NCI-H1436 (cell line): ENCODE measurements at regions not wholly inside any gene's neighbourhood (a gene's known extent, or its start where the extent isn't known, plus 50 kb on each side); places are given as distances from the start of the nearest gene placed in this dataset.
"Not testable (repeated sequence)": the region's sequence is repeated elsewhere in the genome, so short reads cannot be mapped to it uniquely, and the experiment has no call there.

Experiments
- DNase-seq: peaks from one replicate; lab custom pipeline; 2025; lab: John Stamatoyannopoulos, UW

GRCh38 chr17:63019138-63019873 is 53.3 kb downstream of the TANC2 start:
- DNase-seq: no peak

- no peak for DNase-seq
These were observed 56.5 kb downstream of the TANC2 start for GRCh38 chr17:63022567-63022966.

- no peak for DNase-seq
These were observed 57.0 kb downstream of the TANC2 start for GRCh38 chr17:63023049-63023448.

- no peak for DNase-seq
These were observed 58.2 kb downstream of the TANC2 start for GRCh38 chr17:63024201-63024600.

- DNase-seq: no peak
These were observed 58.7 kb downstream of the TANC2 start for GRCh38 chr17:63024716-63025115.

GRCh38 chr17:63025637-63026036 is 59.6 kb downstream of the TANC2 start:
- DNase-seq: not testable (repeated sequence)

- DNase-seq: no peak
These were observed 63.5 kb downstream of the TANC2 start for GRCh38 chr17:63029541-63029940.

- no peak for DNase-seq
These were observed 66.1 kb downstream of the TANC2 start for GRCh38 chr17:63032142-63032541.

GRCh38 chr17:63033142-63033541 is 67.1 kb downstream of the TANC2 start:
- no peak for DNase-seq

- DNase-seq: no peak
These were observed 69.2 kb downstream of the TANC2 start for GRCh38 chr17:63035271-63035670.

GRCh38 chr17:63035695-63036094 is 69.7 kb downstream of the TANC2 start:
- DNase-seq: no peak

GRCh38 chr17:63039342-63039741 is 73.3 kb downstream of the TANC2 start:
- DNase-seq: no peak

- no peak for DNase-seq
These were observed 74.0 kb downstream of the TANC2 start for GRCh38 chr17:63039899-63040602.

GRCh38 chr17:63040816-63041215 is 74.8 kb downstream of the TANC2 start:
- no peak for DNase-seq

- no peak for DNase-seq
These were observed 75.2 kb downstream of the TANC2 start for GRCh38 chr17:63041251-63041650.

- peak; percentile 37 for DNase-seq
These were observed 75.7 kb downstream of the TANC2 start for GRCh38 chr17:63041722-63042121.

GRCh38 chr17:63042256-63042812 is 76.3 kb downstream of the TANC2 start:
- no peak for DNase-seq

- not testable (repeated sequence) for DNase-seq
These were observed 91.5 kb downstream of the TANC2 start for GRCh38 chr17:63057560-63057959.

GRCh38 chr17:63066158-63066813 is 100.3 kb downstream of the TANC2 start:
- no peak for DNase-seq

GRCh38 chr17:63069245-63069644 is 103.2 kb downstream of the TANC2 start:
- DNase-seq: no peak

- no peak for DNase-seq
These were observed 104.0 kb downstream of the TANC2 start for GRCh38 chr17:63070031-63070430.

GRCh38 chr17:63071797-63072196 is 105.8 kb downstream of the TANC2 start:
- DNase-seq: no peak

- no peak for DNase-seq
These were observed 109.9 kb downstream of the TANC2 start for GRCh38 chr17:63075969-63076368.
